Right renal pelvis (tissue), 4 donors: ENCODE measurements at regions not wholly inside any gene's neighbourhood (a gene's known extent, or its start where the extent isn't known, plus 50 kb on each side); places are given as distances from the start of the nearest gene placed in this dataset.

Source experiments
- DNase-seq, 4 donors: peaks; one replicate each; pipeline ENCODE4 v3.0.0-alpha.2; 2013; ENCODE audit warnings: low read depth in 4 of 4, low spot score in 3 of 4, missing footprints in 1 of 4

- no peak for DNase-seq
Observed at GRCh38 chr2:9753665-9754531, 89.4 kb upstream of the TAF1B start.

- DNase-seq: no peak
Observed at GRCh38 chr2:9754532-9754887, 88.8 kb upstream of the TAF1B start.

- no peak for DNase-seq
Observed at GRCh38 chr2:9755008-9755407, 88.3 kb upstream of the TAF1B start.

- no peak for DNase-seq
Observed at GRCh38 chr2:9755638-9756037, 87.6 kb upstream of the TAF1B start.

- no peak for DNase-seq
Observed at GRCh38 chr2:9756692-9757250, 86.5 kb upstream of the TAF1B start.

GRCh38 chr2:9757501-9758264, 85.6 kb upstream of the TAF1B start:
- no peak for DNase-seq

GRCh38 chr2:9758741-9759140, 84.5 kb upstream of the TAF1B start:
- no peak for DNase-seq

- DNase-seq: no peak
Observed at GRCh38 chr2:9760069-9760901, 83.0 kb upstream of the TAF1B start.

- no peak for DNase-seq
Observed at GRCh38 chr2:9760902-9761228, 82.4 kb upstream of the TAF1B start.

GRCh38 chr2:9761577-9761976, 81.7 kb upstream of the TAF1B start:
- DNase-seq: no peak

- no peak for DNase-seq
Observed at GRCh38 chr2:9762164-9762563, 81.1 kb upstream of the TAF1B start.

- no peak for DNase-seq
Observed at GRCh38 chr2:9762941-9763340, 80.3 kb upstream of the TAF1B start.

- DNase-seq: no peak
Observed at GRCh38 chr2:9763356-9764152, 79.7 kb upstream of the TAF1B start.

- no peak for DNase-seq
Observed at GRCh38 chr2:9764153-9764778, 79.0 kb upstream of the TAF1B start.

GRCh38 chr2:9765611-9766531, 77.4 kb upstream of the TAF1B start:
- no peak for DNase-seq

- no peak for DNase-seq
Observed at GRCh38 chr2:9767656-9768281, 75.5 kb upstream of the TAF1B start.

GRCh38 chr2:9768388-9768787, 74.9 kb upstream of the TAF1B start:
- DNase-seq: no peak
